IgD-negative memory B cell (primary cell): ENCODE measurements at regions not wholly inside any gene's neighbourhood (a gene's known extent, or its start where the extent isn't known, plus 50 kb on each side); places are given as distances from the start of the nearest gene placed in this dataset.
"Not testable (repeated sequence)": the region's sequence is repeated elsewhere in the genome, so short reads cannot be mapped to it uniquely, and the experiment has no call there.

ENCODE experiments used
- H3K27ac Mint-ChIP-seq, 3 donors: one replicate each; pipeline ENCODE4 v1.8.0; 2020 to 2022; ENCODE audit warnings: mild to moderate bottlenecking in 3 of 3, mixed read lengths in 3 of 3, moderate library complexity in 1 of 3
- H3K27me3 Mint-ChIP-seq: one replicate; pipeline ENCODE4 v1.8.0; 2021; ENCODE audit warnings: mixed read lengths
- H3K36me3 Mint-ChIP-seq: one replicate; pipeline ENCODE4 v1.8.0; 2020; ENCODE audit warnings: mild to moderate bottlenecking, mixed read lengths
- H3K4me1 Mint-ChIP-seq, 3 donors: one replicate each; pipeline ENCODE4 v1.8.0; 2020 to 2022; ENCODE audit warnings: mixed read lengths in 3 of 3, mild to moderate bottlenecking in 1 of 3
- H3K4me3 Mint-ChIP-seq, 4 donors: one replicate each; pipeline ENCODE4 v1.8.0; 2020 to 2022; ENCODE audit warnings: mild to moderate bottlenecking in 4 of 4, mixed read lengths in 4 of 4, moderate library complexity in 3 of 4
- H3K9me3 Mint-ChIP-seq, 3 donors: one replicate each; pipeline ENCODE4 v1.8.0; 2020 to 2021; ENCODE audit warnings: mixed read lengths in 3 of 3, mild to moderate bottlenecking in 1 of 3

DNA sequence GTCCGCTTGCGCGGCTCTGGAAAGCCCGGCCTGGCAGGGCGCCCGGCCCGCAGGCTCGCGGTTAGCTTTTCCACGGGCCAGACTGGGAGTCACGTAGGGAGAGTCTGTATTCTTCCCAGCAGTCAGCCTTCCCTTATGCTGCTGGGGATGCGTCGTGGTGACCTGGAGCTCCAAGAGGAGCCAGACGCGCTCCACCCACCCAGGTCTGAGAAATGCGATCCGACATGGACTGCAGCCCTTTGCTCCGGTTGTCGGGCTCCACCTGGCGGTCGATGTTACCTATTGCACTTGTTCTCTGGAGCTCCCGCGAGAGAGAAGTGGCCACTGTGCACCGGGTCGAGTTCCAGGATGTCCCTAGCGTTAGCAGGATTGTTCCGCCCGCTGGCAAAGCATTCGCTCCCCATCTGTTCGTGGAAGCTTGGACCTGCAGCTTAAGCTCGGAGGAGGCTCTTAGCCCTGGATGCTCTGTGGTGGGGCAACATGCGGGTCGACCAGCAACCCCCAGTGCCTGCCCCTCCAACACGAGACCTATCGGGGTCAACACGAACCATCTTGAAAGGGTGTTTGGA is 367.4 kb downstream of the SPATA31A6 start:
- not testable (repeated sequence) for H3K27me3 Mint-ChIP-seq, H3K4me3 Mint-ChIP-seq, H3K36me3 Mint-ChIP-seq, H3K9me3 Mint-ChIP-seq, H3K4me1 Mint-ChIP-seq, H3K27ac Mint-ChIP-seq

DNA sequence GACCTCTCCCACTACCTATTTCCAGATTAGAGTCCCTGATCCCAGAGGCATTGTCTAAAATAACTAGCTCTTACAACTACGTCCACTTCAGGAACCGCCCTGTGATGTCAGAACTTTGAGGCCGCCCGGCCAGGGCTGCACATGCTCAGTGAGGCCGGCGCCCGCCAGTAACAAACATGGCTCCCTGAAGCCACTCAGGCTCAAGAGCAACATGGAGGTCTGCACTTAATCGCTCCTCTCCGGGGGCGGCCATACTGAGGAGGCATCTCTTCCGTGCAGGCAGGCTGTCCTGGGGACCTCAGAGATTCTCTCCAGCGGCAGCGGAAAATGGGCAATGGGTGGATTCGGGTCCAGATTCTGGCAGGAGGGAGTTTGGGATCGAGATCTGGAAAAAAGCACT is 385.1 kb downstream of the SPATA31A6 start:
- not testable (repeated sequence) for H3K27ac Mint-ChIP-seq, H3K36me3 Mint-ChIP-seq, H3K9me3 Mint-ChIP-seq, H3K27me3 Mint-ChIP-seq, H3K4me1 Mint-ChIP-seq
- peak overlapping the region in 1 of 4 donors; percentile 97 for H3K4me3 Mint-ChIP-seq

DNA sequence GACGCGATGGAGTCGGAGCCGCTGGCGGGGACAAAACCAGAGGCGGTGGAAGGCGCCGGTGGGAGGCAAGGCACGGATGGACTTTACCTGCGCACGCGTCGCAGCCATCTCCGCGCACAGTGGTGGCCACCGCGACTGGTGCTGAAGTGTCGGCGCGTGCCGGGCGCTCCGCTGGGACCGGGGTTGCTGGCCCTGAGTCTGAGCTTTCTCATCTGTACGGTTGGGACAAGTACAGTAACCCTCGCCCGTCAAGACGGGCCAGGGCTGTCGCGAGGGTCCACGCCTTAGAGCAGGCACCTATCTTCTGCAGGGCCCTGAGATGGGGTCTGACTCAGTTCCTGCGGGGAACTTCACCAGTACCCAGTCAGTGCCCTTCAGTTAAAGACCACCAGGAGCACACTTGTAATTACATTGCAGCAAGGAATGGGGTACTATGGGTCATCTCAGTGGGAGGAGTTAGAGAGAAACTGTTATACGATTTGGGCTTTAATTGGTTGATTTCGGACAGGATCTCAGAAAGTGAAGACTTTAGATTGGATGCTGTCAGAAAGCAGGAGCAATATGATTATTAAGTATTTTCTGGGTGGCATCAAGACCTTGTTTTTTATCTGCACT is 385.6 kb downstream of the SPATA31A6 start:
- H3K4me1 Mint-ChIP-seq, H3K36me3 Mint-ChIP-seq, H3K27ac Mint-ChIP-seq, H3K27me3 Mint-ChIP-seq, H3K9me3 Mint-ChIP-seq: not testable (repeated sequence)
- H3K4me3 Mint-ChIP-seq, result peak overlapping the region in 1 of 4 donors; percentile 97

DNA sequence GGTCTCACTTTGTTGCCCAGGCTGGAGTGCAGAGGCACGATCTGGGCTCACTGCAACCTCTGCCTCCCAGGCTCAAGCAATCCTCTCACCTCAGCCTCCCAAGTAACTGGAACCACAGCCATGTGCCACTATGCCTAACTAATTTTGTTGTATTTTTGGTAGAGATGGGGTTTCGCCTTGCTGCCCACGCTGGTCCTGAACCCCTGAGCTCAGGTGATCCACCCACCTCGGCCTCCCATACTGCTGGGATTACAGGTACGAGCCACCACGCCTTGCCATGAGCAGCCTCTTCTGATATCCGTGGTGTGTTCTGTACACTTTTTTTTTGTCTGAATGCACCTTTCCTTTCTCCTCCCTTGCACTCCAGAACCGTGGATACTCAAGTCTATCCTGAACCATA is 394.4 kb downstream of the SPATA31A6 start:
- H3K9me3 Mint-ChIP-seq, H3K27ac Mint-ChIP-seq, H3K4me1 Mint-ChIP-seq, H3K4me3 Mint-ChIP-seq, H3K36me3 Mint-ChIP-seq, H3K27me3 Mint-ChIP-seq: not testable (repeated sequence)
